Activated CD8-positive, alpha-beta memory T cell treated with anti-CD3 and anti-CD28 coated beads, Interleukin-2, amount 50 U/mL, for 1 hour (primary cell): ENCODE measurements at regions not wholly inside any gene's neighbourhood (a gene's known extent, or its start where the extent isn't known, plus 50 kb on each side); places are given as distances from the start of the nearest gene placed in this dataset.
"Not testable (repeated sequence)": the region's sequence is repeated elsewhere in the genome, so short reads cannot be mapped to it uniquely, and the experiment has no call there.

Experiments
- DNase-seq: peaks from one replicate; pipeline ENCODE4 v3.0.0-alpha.2; 2020; ENCODE audit errors: extremely low read depth

GRCh38 chr7:106345421-106346166 is 60.8 kb upstream of the NAMPT start:
- DNase-seq, result no peak

DNA sequence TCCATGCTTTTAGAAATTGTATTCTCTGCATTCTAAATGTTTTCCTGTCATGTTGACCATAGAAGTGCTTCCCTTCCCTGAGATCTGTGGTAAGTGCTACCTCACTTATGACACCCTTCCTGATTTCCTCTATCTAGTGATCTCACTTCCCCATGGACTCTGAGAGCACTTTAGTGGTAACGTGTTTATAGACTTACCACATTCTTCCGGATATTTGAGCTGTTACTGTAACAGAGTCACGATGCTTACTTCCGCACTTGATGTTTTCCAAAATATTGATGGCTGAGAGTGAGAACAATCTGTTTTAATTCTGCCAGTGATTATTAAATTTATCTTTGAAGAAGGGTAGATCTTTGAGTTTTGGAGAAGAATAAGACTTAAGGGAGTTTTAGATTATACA is 60.1 kb upstream of the NAMPT start:
- no peak for DNase-seq

- no peak for DNase-seq
Measured at GRCh38 chr7:106344211-106344610, 59.4 kb upstream of the NAMPT start.

- not testable (repeated sequence) for DNase-seq
Measured at GRCh38 chr7:106342049-106342448, 57.3 kb upstream of the NAMPT start.

DNA sequence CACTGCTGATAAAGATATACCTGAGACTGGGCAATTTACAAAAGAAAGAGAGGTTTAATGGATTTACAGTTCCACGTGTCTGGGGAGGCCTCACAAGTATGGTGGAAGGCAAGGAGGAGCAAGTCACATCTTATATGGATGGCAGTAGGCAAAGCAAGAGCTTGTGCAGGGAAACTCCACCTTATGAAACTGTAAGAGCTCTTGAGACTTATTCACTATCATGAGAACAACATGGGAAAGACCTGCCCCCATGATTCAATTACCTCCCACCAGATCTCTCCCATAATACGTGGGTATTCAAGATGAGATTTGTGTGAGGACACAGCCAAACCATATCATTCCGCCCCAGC is 55.4 kb upstream of the NAMPT start:
- not testable (repeated sequence) for DNase-seq

GRCh38 chr7:106339513-106340246 is 54.9 kb upstream of the NAMPT start:
- no peak for DNase-seq

DNA sequence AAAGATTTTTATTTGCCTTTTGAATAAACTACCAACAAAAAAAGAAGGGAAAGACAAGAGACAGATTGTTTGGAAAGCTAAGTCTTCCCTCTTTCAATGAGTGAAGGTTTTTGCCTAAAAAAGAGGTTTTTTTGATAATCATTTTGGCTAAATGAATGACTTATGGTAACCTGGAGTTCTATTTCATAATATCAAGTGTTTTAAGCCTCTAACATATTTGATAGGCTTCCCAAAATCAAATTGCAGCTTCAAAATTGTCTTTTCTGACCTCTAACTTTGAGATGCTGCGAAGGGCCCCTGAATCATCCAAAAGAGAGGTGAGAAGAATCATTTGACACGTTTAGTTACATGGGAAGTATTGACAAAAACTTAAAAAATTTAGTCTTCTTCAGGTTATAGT is 53.0 kb upstream of the NAMPT start:
- DNase-seq, result no peak

GRCh38 chr7:106335814-106336213 is 51.0 kb upstream of the NAMPT start:
- DNase-seq, result no peak
